Stimulated activated CD8-positive, alpha-beta memory T cell treated with anti-CD3 and anti-CD28 coated beads, Interleukin-7, amount 100 ng/mL, for 4 hours (primary cell): ENCODE measurements at regions not wholly inside any gene's neighbourhood (a gene's known extent, or its start where the extent isn't known, plus 50 kb on each side); places are given as distances from the start of the nearest gene placed in this dataset.

Source experiments
- DNase-seq, 2 donors: peaks; one replicate each; pipeline ENCODE4 v3.0.0-alpha.2; 2020; ENCODE audit warnings: low read depth in 2 of 2

DNA sequence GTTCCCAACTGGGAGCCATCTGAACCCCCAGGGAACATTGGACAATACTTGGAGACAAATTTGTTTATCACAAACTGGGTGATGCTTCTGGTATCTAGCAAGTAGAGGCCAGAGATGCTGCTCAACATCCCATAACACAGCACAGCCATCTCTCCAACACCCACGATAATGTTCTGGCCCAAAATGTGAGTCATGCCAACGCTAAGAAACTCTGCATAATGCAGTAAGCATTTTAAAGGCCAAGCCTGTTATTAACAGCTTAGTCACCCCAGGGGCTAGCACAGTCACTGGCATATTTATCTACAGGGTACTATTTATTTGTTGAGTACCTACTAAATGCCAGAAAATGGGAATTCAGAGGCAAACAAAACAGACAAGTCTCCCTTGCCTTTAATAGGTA, 873.1 kb upstream of the TMEM132C start:
- no peak for DNase-seq

DNA sequence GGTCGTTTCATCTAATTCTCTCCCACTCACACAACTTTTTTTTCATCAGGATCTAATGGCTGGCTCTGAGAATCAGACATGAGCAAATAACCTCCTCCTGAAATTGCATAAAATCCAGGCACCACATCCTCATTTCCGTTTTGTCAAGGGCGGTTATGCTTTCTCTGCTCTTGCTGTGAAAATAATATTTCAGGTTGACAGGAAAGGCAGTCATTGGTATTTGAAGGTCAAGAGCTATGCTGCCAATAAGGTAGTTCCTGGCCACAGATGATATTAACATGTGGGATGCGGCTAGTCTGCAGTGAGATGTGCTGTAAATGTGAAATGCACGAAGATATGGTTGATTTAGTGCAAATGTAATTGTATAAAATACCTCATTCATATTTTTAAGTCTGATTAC, 870.2 kb upstream of the TMEM132C start:
- no peak for DNase-seq

DNA sequence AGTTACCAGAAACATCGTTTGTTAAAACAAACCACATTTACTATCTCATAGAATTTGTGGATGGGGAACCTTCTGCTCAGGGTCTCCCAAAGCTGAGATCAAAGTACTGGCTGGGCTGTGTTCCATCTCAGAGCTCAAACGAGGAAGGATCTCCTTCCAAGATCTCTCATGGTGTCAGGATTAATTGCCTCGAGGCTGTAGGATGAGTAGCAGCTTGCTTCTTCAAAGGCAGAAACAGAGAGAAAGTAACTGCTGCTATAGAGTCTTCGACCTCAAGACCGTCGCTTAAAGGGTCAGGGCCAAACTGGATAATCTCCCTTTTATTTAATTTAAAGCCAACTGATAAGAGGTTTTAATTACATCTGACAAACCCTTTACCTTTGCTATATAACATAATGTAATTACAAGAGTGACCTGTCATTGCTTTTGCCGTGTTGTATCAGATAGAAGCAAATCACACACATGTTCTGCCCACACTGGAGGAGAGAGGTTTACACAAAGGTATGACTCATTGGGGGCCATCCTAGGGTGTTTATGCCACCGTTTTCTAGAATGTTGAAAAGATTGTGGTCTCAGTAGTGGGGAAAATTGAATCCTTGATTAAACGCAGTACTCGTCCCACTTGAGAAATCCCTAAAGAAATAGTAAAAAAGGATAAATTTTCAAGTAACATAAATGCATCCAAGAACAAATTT, 868.8 kb upstream of the TMEM132C start:
- DNase-seq, result no peak

DNA sequence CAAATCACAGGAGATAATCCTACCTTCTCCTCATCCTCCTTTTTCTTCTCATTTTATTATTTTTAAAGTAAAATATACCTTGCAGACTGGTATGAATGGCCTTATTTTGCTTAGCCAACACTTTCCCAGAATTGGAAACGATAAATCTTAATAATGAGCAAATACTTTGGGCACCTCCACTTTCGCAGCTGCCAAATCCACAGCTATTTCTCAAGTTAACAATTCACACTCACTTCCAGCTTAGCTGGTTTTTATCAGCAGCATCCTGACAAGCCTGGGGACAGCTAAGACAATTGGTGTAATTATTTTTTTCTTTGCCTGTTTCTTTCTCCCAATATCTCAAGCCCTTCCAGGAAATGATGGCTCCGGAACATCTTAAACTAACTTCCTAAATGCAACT, 867.5 kb upstream of the TMEM132C start:
- no peak for DNase-seq

DNA sequence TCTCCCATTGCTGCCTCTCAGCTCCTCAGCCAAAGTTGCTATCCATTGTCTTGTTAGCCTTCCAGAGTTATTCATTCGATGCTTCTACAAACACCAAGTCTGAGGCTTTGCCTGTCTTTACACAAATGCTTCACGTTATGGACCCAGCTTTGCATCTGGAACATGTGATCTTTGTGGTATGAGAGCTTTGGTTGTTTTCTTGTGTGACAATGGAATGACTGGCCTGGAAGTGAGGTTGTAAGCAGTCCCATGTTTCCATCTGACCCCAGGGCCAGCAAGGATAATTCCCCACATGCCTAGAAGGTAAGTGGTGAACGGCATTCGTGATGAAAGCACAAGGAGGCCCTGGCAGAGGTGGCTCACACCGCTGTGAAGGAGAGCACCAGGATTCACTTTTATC, 866.7 kb upstream of the TMEM132C start:
- no peak for DNase-seq

DNA sequence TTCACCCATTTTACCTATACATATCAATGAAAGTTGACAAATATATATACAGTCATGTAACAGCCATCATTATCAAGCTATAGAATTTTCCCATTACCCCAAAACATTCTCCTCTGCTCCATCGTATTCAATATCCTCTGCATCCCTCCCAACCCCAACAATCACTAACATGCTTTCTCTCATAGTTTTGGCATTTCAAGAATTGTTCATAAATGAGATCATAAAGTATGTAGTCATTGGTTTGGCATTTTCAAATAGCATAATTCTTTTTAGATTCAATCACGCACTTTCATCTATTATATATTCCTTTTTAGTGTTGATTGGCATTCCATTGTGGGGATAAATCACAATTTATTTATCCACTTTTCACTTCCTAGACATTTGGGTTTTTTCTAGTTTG, 866.0 kb upstream of the TMEM132C start:
- no peak for DNase-seq

DNA sequence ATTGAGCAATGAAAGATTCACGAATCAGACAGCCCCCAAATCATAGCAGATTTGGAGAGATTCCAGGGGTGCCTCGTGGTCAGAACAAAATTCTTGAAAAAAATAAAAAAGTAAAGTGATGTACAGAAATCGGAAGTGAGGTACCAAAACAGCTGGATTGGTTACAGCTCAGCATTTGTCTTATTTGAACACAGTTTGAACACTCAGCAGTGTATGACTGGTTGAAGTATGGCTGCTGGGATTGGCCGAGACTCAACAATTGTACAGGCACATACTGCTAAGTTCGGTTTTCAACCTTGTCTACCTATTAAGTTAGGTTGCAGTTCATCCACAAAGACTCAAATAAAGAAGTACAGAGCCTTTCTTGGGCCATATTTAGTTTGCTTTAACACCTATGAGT, 865.4 kb upstream of the TMEM132C start:
- no peak for DNase-seq

DNA sequence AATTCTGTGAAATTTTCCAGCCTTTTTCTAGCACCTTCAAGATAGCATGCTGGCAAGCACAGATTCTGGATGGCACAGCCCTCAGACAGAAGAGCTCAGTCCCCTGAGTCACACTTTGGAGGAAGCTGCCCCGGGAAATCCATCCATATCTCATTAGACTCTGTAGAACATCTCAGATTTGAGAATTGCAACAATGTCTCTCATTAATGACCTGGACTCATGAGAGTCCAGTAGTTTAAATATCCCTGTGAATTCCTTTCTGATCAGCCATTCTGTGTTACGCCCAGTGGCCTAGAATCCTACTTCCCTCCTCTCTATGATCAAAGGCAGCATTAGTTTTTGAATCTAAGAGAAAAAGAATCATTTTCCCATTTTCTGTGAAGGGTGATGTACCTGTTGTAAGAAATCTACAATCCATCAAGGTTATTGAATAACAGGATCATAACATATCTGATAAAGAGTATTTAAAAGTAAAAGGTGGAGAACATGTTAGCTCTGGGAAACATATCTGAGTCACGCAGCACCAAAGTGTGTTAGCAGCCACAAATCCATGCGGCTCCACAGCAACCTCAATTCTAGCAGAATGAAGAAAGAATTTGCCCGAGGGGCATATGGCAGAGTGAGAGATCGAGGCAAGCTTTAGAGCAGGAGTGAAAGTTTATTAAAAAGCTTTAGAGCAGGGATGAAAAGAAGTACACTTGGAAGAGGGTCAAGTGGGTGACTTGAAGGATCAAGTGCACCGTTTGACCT, 855.6 kb upstream of the TMEM132C start:
- no peak for DNase-seq

DNA sequence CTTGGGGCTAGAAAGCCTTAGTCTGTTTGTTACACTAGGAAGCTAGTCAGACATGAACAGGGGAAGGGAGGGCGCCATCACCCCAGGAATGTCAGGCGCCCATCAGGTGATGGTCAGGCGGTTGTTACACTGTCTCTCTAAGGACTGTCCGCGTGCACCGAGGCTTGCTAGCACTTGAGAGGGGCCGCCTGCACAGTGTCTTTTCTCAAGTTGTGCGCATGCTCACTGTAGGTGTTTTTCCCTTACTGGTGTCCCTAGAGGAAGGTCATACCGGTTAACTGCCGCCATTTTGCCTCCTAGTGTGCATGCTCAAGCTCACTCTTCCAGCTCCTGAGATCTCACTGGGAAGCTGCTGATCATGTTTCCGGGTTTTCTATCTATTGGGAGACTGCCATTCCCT, 855.0 kb upstream of the TMEM132C start:
- DNase-seq, result no peak

DNA sequence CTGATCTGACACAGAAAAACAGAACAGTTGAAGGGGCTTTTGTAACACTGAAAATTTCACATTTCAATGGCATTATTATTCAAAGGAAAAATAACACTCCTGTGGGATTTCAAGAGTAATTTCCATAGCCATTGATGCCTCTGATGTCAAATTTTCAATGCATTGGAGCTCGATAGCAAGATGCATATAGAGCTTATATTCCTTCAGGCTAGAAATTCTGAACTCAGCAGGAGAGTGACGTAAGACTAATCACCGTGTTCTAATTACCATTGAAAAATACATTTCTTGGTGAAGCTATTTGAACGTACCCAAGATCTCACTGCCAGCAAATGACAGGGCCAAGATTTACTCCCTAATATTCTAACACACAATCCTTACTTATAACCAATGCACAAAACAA, 854.1 kb upstream of the TMEM132C start:
- DNase-seq, result no peak

DNA sequence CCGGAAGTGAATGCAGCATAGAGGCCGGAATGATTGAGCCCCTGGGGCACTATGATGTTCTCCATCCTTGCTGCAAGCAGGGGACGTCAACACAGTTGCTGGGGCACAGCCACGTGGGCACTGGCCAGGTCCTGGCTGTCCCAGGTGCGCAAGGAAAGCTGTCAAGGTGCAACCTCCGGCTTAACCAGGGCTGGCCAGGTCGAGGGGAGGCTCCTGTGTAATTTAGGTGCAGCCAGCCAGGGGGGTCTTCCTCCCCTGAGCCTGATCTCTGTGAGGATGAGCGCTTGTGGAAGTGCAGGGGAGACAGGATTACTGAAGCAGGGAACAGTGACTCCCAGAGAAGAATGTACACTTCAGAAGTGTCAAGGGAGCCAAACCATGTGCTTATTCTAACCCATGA, 852.8 kb upstream of the TMEM132C start:
- no peak for DNase-seq

DNA sequence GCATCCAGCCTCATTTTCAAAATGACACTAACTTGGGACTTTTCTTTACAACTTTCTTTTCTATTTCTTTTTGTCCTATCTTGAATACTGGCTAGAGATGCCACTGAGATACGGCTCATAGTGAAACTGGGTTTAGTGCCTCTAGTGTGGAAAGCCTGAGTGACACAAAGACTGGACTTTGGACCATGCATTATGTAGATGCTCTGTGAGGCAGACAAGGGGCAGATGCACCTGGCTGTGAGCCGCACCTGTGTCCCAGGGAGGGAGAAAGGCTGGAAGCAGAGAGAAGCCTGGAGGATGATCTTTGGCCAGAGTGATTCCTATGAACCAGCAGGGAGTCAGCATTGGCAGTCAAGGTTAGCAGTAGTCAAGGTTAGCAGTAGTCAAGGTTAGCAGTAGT, 852.3 kb upstream of the TMEM132C start:
- no peak for DNase-seq

DNA sequence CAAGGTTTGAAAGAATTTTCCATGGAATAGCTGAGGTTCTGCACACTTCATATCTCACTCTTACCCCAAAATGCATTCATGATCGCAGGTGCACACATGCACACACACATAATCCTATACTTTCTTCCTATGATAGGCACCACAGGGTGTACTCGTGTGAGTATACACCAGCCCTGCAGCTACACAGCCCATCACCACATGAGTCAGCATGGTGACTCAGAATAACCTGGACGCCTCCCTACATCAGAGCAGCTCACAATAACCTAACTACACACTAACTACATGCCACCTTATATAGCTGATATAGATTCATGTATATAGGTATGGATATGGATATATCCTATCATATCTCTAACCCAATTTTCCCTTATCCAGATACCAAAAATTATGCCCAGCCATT, 850.2 kb upstream of the TMEM132C start:
- DNase-seq, result no peak

DNA sequence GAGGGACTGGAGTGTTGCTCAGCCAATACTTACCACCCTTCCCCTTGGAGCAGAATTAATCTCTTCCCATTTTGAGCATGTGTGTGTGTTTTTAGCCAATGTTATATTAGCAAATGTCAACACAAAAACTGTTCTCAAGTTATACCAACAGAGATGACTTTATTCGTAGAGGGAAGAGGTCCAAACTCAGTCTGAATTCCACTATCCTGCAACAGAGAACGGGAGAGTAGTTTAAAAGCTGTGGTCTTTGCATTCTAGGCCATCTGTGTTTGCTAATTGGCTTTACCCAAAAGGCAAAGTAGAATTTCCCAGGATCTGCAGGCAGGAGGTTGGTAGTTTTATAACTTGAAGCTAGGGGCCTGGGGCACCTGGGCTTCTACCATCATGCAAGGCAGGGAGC, 847.9 kb upstream of the TMEM132C start:
- DNase-seq, result no peak

DNA sequence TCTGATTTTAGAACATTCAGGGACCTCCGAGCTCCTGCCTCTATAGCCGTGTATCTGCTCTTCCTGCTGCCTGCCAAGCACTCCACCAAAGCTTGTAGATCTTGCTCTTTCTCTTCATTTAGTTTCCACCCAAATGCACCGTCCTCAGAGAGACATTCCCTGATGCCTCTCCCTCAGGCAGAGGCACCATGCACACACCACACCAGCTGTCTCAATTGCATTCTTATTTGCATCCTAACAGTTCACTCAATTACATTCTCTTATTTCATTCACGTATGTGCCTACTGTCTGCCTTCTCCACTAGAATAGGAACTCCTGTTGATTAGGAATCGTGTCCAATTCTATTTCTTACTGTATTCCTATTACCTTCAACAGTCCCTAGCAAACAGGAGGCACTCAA, 845.4 kb upstream of the TMEM132C start:
- DNase-seq, result no peak

DNA sequence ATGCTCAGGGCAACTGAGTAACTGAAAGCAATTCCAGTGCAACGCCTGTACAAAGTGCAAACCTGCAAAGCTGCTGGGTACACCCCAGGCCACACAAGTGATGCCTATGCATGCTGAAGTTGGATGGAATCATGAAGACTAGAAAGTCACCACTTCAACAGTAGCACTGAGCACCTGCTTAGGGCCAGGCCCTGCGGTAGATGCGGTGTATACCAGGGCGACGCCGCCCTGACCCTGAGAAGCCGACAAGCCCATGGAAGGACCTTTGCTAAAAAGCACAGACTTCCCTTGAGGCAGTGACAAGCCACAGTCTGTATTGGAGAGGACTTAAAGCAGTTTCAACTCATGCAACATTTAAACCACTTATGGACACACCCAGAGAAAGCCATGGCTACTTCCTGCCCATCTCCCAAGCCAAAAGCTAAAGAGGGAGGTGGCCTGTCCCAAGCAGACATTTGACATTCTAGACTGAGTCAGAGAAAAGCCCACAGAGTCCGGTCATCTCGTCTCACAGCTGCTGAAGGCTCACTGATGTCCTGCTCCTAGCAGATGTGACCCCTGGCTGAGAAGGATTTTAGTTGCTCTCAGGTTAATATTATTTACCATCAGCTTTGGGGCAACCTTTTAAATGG, 843.9 kb upstream of the TMEM132C start:
- DNase-seq, result no peak

DNA sequence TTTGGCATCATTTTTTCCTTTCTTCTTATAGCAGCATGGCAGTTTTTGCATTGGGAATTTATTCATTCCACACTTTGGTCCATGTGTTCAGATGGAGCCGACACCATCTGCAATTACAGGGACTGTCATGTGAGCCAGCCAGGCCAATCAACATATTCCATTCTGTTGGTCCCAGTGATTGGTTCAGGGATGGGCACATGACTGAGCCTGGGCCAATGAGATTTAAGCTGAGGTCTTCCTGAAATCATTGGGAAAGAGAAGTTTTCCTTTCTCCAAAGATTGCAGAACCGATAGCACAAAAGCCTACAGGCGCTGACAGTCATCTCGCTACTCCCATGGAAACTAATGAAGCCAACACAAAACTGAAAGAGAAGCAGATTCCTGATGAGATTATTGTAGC, 841.5 kb upstream of the TMEM132C start:
- DNase-seq, result no peak

DNA sequence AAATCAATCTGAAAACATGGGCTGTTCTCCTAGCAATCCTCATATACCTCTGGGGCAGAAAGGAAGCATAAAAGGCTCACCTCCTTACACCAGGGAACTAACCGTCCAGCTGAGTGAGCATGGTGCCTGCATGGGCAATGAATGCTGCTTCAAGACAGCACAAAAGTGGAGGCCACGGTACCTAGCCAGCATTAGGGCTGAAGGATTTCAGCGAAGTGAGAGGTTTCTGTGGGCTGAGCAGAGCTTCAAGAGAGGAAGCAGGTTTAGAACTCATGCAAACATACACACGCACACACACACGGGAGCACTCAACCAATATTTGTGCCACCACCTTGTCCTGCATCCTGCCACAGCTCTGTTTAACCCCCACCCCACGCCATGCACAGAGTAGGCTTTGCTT, 838.5 kb upstream of the TMEM132C start:
- no peak for DNase-seq

DNA sequence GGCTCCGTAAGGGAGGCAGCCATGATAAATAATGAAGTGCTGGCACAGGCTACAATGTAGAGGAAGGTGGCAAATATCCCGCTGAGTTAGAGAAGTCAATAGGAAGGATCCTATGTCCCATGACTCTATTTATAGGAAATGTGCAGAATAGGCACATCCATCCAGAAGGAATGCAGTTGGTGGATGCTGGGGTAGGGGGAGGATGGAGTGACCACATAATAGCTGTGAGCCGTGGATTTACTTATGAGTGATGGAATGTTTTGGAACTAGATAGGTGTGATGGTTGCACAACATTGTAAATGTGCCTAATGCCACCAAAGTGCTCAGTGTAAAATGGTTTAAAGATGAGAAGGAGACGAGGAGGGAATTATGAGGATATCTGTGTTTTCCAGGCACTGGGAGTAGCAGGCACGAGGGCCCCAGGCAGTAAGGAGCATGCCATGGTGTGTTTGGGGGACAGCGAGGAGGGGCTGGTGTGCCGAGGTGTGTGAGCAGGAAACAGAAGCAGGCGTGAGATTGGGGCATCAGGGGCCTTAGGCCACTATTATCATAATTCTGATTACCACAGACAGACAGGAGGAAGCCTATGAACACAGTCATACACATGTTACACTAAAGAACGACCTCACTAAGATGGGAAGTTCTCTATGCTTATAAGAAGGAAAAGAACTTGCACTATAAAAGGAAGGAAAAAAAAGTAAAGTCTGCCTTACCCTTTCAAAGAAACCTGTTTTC, 837.3 kb upstream of the TMEM132C start:
- DNase-seq, result no peak

DNA sequence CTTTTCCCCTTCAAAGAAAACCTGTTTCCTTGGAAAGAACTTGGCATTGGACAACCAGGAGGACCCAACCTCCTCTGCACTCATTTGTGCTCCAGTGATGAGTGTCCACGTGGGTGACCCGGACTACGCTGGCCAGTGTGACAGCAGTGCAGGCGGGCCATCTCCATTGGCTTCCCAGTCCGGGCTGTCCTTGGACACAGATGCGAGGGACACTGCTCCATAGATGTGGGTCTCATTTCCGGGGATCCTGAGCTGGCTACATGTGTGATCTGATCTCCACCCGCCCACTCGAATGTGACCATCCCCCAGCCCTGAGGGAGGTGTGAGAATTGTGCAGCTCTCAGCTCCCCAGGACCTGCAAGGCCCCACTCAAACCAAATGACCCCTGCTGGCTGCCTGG, 836.6 kb upstream of the TMEM132C start:
- no peak for DNase-seq

DNA sequence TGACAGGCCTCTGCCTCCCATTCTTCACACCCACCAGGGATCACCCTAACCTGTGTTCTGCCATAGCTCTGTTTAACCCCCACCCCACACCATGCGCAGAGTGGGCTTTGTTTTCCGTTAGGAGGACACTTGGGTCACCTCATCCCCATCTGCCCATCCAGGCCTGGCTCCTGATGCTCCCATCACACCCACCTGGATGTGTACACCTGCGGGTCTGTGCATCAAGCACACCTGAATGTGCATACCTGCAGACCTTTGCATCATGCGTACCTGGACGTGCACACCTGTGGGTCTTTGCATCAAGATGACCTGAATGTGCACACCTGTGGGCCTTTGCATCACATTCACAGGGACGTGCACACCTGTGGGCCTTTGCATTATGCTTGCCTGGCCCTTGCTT, 835.8 kb upstream of the TMEM132C start:
- no peak for DNase-seq

DNA sequence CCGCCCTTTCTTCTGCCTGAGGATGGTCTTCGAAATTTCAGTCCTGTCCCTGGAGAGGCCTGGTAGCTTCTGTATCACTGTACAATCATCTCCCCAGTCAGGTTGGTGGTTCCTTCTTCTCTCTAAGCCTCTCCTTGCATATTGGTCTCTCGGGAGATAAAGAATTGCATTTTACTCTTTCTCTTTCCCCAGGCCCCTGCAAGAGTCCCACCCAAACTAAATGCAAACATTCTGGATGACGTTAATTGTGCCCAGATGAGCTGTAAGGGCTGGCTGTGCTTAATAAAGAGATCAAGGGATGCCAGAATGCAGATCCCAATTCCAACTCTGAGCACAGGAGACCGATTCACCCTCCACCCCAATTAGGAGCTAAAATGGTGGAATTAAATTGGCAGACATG, 835.4 kb upstream of the TMEM132C start:
- no peak for DNase-seq

DNA sequence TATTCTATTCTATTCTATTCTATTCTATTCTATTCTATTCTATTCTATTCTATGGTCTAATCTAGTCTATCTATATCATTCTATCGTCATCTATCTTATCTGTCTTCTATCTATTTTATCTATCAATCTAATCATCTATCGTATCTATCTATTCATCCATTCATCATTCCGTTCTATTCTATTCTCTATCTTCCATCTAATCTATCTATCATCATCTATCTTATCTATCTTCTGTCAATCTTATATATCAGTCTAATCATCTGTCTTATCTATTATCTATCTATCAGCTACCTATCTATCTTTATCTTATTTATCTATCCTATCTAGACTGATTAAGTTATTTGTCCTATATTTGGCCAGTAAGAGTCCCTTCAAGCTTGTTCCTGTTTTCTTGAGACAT, 831.5 kb upstream of the TMEM132C start:
- no peak for DNase-seq
